ENCODE measurements at regions not wholly inside any gene's neighbourhood (a gene's known extent, or its start where the extent isn't known, plus 50 kb on each side); places are given as distances from the start of the nearest gene placed in this dataset.

DNA sequence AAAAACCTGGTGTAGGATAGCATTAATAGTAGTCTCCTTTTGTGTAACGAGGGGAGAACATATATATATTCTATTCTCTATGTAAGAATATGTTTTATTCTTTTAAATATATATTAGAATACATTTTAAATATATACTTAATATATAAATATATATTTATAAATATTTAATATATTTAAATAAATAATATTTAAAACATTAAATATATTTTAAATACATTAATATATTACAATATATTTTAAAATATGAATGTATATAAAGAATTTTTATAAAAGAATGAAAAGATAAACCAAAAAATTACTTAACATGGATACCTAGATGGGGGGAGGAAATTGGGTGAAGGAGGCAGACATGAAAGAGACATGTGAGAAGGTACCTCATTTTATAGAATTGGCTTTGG is 53.0 kb upstream of the ZNF831 start:
- in situ Hi-C loops (cut with HindIII; ENCODE audit: low sequenced_read_pairs): no loop called here

DNA sequence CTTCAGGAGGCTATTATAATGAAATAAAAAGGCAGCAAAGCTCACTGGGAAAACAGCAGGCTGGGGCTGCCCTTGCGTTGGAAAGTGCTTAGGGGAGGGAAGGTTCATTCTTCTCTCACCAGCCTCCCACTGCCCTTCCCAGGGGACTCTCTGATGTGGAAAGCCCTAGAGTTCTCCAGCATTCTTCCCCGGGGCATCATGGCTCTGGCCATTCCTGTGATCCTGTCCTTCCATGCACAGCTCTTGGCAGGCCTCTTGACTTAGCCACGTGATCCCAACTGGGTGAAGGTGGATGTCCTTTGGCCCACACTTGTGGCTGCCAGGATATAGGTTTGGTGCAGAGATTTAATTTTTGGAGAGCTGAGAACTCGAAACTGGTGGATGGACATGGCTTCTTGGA is 58.0 kb upstream of the ZNF831 start:
- in situ Hi-C loops (cut with HindIII; ENCODE audit: low sequenced_read_pairs): no loop called here

DNA sequence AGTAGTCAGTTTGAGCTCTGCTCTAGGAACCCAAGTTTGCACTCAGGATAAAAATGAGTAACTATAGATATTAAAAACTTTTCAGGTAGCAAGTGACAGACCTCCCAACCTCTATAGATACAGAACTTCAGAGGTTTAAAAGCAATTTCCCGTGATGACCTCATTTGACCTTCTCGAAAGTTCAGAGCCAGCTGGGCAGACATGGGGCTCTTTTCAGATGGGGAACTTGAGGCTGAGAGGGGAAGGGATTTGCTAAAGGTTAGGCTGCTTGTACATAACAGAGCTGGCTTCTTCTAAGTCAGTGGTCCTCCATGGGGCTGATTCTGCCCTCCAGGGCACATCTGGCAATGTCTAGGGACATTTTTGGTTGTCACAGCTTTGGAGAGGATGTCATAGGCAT is 58.8 kb upstream of the ZNF831 start:
- in situ Hi-C loops (cut with HindIII; ENCODE audit: low sequenced_read_pairs): no loop called here

DNA sequence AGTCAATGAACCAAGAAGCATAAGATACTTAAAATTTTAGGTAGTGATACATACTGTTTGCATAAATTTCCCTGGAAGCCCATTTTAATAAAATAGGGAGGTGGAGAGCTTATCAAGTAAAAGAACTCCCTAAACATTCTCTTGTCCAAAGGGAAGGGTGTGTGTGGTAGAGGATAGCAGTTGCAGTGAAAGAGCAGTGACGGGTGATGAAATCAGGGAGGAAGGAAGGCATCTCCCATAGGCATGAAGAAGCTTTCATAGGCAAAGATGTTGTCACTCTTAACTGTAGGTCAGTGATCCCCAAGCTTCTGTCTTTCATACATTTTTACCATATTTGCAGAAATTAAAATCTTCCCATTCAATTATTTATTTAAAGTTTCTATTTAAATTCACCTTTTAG is 60.0 kb upstream of the ZNF831 start:
- in situ Hi-C loops (cut with HindIII; ENCODE audit: low sequenced_read_pairs): no loop called here

DNA sequence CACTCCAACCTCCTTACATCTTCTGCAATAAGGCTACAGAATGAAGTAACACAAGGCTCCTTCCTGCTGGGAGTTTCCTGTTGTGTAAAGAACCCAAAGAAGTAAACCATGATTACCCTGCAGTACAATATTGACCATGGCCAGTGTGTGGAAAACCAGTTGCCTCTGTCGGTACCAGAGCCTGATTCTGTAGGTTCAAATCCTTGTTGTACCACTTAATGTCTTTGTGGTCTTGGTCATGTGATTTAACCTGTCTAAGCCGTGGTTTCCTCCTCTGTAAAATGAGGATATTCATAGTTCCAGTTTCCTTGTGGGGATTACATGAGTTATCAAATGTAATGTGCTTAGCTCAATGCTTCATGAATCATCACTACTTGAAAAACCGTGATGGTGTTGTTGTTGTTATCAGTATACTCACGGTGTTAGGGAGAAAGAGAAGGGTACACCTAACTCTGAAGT is 60.3 kb upstream of the PRELID3B start:
- in situ Hi-C loops (cut with HindIII; ENCODE audit: low sequenced_read_pairs): no loop called here

DNA sequence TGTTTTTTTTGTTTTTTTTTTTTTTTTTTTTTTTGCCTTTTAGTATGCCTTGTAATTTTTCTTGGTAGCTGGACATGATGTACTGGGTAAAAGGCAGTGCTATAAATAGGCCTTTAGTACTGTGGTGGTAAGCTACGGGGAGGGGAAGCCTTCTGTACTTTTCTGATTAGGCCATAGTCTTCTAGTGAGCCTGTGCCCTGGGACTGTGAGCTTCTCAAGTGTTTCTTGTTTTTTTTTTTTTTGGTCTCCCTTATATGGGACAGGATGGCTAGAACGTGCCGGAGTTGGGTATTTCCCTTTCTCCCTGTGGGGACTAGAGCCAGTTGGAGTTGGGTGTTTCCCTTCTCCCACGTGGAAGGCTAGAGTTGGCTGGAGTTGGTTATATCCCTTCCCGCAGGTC is 59.4 kb upstream of the PRELID3B start:
- in situ Hi-C loops (cut with HindIII; ENCODE audit: low sequenced_read_pairs): no loop called here

DNA sequence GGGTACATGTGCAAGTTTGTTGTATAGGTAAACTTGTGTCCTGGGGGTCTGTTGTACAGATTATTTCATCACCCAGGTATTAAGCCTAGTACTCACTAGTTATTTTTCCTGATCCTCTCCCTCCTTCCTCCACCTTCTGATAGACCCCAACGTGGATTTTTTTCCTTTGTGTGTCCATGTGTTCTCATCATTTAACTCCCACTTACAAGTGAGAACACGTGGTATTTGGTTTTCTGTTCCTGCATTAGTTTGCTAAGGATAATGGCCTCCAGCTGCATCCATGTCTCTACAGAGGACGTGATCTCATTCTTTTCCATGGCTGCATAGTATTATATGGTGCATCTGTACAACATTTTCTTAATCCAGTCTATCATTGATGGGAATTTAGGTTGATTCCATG is 57.3 kb upstream of the PRELID3B start:
- in situ Hi-C loops (cut with HindIII; ENCODE audit: low sequenced_read_pairs): loop anchor here (25.0 kb wide), 1 partner anchor 362 kb away; no protein-coding TSS in a partner anchor

DNA sequence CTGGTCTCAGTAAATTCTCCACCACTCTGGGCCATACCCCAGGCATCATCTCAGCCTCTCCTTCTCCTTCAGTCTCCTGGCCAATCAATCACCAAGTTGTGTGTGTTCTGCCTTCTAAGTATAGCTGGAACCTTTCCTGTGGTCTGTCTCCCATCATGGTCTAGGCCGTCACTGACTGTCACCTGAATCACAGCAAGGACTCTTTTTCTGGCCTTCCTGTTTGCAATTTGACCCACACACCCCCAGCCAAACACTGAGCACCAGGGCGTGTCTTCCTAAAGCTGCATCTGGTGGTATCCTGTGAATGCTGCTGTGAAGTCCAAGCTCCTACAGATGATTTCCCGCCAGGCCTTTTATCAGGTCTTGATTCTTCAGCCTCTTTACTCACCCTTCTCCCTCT is 52.6 kb upstream of the PRELID3B start:
- in situ Hi-C loops (cut with HindIII; ENCODE audit: low sequenced_read_pairs): loop anchor here (25.0 kb wide), 1 partner anchor 367 kb away; no protein-coding TSS in a partner anchor

DNA sequence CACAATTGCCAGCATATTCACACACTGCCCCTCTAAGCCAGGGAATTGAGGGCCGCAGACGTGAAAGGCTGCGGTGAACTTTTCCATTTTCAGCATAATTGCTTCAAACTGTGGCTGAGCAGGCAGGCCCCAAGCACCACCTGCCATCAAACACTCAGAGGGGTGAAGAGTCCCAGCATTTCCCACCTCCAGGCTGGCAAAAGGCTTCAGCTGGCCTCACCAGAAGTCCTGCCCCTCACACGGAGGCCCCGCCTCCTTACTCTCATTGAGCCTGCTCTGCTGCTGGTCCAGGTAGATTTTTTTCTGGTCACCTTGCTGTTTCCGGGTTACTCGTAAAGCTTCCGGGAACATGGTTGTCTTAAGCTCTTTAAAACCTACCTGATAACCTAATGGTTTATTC is 52.0 kb upstream of the PRELID3B start:
- in situ Hi-C loops (cut with HindIII; ENCODE audit: low sequenced_read_pairs): loop anchor here (25.0 kb wide), 1 partner anchor 368 kb away; no protein-coding TSS in a partner anchor
